ENCODE measurements at regions not wholly inside any gene's neighbourhood (a gene's known extent, or its start where the extent isn't known, plus 50 kb on each side); places are given as distances from the start of the nearest gene placed in this dataset.
A peak's percentile ranks its signal among the peaks of the same experiment; 100 is the strongest.

DNA sequence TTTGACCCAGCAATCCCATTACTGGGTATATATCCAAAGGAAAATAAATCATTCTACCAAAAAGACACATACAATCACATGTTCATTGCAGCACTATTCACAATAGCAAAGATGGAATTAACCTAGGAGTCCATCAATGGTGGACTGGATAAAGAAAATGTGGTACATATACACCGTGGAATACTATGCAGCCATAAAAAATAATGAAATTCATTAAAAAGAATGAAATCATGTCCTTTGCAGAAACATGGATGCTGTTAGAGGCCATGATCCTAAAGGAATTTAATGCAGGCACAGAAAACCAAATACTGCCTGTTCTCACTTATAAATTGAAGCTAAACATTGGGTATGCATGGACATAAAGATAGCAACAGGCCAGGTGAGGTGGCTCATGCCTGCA, 61.9 kb upstream of the BMP6 start:
- no peak for DNase-seq

DNA sequence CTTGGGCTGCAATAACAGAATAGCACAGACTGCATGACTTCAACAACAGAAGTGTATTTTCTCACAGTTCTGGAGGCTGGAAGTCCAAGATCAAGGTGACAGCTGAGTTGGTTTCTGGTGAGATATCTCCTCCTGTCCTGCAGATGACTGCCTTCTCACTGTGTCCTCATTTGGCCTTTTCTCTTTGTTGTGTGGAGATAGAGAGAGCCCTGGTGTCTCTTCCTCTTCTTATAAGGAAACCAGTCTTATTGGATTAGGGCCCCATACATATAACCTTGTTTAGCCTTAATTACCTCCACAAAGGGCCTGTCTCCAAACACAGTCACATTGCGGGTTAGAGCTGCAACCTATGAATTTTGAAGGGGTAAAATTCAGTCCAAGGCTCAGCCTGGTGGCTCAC, 57.0 kb upstream of the BMP6 start:
- DNase-seq, result no peak

DNA sequence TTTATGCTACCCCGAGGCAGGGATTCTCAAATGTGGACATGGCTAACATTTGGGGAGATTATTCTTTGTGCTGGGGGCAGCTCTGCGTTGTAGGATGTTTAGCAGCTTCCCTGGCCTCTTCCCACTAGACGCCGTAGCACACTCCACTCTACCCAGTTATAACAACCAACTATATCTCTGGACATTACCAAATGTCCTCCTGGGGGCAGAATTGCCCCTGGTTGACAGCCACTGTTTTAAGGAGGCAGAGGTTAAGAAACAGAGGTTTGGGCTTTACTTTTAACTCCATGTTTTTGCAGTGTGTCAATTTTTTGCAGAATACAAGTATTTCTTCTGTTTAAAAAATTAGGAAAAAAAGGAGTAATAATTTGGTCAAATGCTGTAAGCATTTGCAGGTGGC, 56.2 kb upstream of the BMP6 start:
- no peak for DNase-seq

DNA sequence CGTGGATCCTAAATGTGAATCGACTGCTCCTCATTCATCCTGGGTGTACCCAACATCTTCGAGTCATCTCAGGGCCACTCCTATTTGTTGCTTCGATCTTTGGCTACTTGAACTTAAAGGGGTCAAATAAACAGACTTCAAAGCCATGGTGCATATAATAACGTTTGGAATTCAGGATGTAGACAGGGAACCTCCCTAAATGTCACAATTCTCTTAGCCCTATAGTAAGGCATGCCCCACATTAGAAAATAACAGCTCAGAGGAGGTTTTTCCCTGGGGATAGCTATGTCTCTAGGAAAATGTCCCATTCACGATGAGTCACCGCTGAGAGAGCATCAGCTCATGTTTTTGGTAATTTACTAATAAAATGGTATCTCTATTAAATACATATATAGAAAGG, 54.8 kb upstream of the BMP6 start:
- no peak for DNase-seq

DNA sequence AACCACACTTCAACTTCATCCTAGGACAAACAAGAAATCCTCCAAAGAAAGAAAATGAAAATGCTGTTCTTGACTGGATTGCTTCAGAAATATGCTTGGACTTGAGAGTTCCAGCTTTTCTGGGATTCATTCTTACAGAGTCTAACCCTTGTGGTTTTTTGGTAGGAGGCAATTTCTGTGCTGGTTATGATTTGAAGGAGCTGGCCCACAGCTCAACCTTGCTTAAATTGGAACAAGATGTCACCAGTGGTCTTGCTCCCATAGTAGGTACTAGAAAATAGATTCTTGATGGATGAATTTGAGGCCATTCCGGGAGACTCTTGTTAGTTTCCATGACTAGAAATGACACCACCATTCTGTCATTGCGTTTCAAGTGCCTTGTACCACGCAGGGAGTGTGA, 54.3 kb upstream of the BMP6 start:
- DNase-seq, result no peak

DNA sequence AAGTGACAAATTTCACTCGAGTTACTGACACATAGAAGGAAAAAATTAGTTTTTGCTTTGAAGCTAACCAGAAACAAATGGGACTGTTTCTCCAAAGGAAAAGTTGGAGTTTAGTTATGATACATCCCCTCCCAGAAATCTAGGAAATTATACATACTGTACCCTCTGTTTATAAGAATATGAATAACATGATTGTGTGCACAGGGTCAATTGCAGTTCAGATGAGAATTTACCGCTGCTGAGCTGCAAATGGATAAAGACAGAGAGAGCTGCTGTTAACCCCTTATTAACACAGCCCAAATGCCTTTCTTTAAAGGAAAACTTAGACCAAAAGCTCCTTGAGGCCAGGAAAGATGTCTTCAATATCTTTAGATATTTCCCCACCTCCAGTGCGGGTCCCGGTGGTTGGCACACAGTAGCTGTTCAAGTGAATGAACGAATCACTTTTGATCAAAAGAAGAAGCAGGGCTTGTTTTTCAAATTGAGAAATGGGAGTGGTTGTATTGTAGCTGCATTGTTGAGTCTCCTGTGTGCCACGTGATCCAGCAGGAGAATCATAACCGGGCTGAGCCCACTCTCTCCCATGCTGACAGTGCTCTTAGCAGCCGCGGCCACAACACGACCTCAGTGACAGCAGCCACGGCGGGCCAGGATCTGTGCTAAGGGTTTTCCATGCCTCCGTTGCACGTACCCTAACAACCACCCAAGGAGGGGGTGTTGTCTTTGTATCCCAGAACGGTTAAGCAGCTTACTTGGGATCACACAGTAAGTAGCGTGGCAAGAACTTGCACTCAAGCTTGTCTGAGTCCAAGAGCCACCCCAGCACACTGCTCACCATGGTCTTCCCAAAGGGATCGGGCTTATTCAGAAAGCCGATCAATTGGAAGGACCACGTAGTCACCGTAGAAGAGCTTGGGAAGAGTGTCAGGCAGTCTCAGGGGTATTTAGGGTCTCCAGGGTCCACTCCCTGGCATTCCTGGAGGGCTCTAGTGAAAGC, 53.5 kb upstream of the BMP6 start:
- DNase-seq, result no peak

DNA sequence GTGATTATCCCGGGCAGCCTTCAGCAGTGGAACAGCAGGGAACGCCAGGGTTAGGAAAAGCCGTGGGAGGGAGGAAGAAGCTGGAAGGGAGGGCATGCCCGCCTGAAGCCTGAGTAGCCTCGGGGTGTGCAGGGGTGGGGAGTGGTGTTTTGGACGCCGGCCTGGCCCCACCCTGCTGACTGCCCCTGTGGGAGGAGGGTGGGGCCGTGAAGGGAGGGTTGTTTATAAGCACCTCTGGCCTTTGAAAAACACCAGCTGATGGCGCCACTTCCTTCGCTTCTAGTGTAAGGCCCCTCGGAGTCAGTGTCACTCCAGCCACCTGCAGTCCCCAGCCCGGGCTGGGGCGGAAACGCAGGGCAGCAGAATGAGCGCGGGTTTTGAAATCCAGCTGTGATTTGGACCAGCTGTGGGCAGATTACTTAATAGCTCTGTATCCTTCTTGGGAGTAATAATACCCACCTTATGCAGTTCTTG, 52.8 kb upstream of the BMP6 start:
- peak; percentile 87 for DNase-seq

DNA sequence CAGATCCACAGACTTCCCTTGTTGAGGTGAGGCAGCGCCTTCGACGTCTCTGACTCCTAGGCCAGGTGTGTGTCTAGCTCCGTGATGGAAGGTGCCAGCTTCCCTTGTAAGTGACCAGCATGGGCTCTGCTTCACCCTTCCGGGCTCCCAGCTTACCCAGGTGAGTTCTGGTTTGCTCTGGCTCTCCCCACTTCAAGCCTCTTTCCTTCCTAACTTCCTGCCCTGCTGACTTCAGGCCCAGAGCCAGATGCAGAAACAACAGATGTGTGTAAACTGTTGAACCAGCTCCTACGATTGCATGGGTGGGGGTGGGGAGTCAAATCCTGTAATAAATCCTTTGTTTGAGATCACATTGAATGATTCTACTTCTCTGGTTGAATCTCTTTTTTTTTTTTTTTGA, 51.6 kb upstream of the BMP6 start:
- DNase-seq, result peak; percentile 64

DNA sequence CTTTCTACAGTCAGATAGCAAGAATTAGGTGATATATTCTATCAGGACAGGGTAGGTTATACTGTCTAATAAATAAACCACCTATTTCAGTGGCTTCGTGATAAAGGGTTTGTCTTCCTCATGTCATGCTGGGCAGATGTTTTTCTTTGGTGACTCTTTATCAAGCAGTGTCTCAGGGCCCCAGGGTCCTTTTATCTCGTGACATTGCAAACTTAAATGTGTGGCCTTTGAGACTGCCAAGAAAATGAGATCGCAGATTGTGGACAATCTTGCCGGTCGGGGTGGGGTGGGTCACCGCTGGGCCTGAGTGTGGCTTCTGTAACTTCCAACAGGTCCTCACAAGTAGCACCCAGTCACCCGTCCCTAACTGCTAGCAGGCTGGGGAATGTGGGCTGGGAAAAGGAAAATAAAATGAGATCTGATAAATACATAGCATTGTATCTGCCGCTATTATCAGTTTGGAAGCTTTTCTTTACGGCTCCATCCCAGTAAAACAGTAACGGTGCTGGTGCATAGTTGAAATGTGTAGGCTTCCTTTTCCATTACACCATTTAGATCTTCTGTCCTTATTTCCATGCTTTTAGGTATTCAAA, 50.5 kb upstream of the BMP6 start:
- no peak for DNase-seq

Data from RPMI8226 (cell line).